Amniotic stem cell (primary cell): ENCODE measurements at regions not wholly inside any gene's neighbourhood (a gene's known extent, or its start where the extent isn't known, plus 50 kb on each side); places are given as distances from the start of the nearest gene placed in this dataset.

Experiments
- DNase-seq: peaks from one replicate; lab custom pipeline; 2025; lab: John Stamatoyannopoulos, UW

DNA sequence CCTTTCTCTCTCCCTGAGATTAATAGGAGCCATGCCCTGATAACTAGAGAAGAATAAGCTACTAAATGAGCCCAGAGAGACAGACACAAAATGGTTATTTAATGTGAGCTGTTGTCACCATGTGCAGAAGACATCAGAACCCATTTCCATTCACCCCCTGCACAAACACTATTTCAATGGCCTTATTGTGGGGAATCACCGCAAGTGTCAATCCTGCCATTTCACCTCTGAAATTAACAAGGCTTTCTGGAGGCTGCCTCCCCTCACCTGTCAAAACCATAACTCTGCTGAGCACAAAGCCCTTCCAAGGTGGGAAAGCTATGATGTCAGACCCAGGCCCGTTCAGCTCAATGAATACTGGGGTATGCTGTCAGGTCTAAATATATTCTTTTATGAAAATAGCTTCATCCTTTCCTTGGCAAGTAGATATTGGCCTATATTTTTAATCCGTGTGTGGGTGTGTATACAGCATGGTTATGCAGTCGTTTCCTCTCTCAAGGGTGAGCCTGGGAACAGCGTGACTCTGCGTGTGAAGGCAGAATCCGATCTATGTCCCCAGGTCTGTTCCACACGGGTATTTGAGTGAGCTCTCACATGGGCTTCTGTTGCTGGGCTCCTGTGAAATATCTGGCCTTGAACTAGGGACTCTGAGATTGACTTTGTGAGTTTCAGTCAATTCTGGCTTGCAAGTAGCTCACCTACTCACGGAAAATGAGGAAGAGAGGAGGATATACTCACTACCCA, 266.3 kb downstream of the FBXW7 start:
- DNase-seq: no peak

- no peak for DNase-seq
These were observed 268.1 kb downstream of the FBXW7 start for GRCh38 chr4:152267811-152268210.

DNA sequence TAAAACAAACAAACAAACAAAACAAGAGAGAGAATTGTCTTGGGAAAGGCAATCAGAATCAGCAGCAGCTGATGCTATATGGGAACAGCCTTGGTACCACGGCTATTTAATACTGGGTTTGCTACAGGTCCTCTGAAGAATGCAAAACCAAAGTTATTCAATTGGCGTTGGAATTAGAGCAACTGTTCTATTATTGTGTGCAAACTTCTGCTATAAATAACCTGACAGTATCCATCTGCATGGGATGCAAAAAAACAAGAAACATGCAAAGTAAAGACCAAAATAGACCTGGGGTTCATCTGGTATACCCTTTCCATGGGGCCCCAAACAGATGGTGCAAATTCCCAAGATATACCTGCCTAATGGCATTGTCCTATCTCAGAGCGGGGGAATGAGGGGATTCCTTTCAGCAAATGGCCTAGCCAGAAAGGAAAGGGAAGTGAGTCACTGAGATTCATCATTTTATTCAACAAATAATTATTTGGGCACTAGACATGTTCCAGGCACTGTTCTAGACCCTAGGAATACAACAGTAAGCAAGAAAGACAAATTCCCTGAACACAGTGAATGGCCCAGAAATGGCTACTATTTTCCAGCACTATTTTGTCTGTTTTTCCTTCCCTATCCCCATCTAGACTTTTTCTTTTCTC, 268.9 kb downstream of the FBXW7 start:
- no peak for DNase-seq

- no peak for DNase-seq
These were observed 270.7 kb downstream of the FBXW7 start for GRCh38 chr4:152265149-152265621.

GRCh38 chr4:152264106-152264505, 271.8 kb downstream of the FBXW7 start:
- no peak for DNase-seq

DNA sequence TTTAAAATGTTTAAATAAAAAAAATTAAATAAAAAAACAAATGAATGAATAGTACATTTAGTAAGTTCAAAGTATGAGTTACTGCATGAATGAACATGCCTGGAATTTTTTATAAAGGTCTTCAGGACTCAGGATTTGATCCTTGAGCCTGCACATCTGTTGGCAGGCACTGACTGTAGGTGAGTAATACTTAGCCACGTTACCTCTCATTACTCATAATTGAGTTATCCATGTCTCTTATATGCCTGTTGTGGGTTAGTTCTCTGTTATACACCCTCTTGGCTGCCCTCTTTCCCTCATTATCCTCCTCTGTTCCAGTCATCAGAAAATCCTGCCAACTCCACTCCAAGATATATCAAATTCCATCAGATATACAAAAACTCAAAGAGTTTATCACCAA, 276.0 kb downstream of the FBXW7 start:
- DNase-seq: peak; percentile 25

DNA sequence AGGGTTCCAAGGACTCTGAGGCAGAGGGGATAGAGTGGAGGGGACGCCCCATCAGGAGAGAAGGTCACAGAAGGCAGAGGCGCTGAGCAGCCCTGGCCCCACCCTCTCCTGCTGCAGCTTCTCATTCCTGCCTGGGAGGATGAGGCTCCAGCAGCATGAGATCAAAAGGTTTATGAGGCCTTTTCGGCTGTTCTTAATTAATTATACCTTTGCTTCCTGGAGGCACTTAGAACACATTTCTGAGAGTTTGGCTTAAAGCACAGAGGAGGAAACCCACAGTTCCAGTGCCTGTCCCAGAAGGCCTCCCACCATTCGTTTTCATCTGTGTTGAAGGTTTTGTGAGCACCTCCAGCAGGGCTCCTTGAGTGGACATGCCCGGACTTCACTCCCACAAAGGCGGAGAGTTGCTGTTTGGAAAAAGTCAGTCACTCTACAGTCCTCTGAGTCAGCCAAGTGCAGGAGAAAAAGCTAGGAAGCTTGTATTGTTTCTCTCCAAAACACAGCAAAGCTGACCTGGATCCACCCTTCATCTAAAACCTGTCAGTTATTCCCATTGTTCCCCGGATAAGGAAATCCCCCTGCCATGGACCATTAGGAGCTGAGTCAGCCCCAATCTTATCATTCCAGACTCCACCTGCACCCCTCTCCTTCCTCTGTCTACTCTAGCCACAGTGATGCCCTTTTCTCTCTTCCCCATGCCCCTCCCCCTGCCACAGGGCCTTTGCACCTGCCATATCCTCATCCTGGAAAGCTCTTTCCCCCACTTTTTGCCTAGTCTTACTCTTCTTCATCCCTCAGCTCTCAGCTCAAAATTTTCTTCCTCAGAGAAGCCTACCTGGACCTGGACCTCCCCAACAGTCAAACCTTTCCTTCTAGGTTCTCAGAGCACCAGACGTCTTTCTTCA, 276.8 kb downstream of the FBXW7 start:
- DNase-seq: peak; percentile 24

GRCh38 chr4:152258391-152258790, 277.5 kb downstream of the FBXW7 start:
- DNase-seq: no peak

GRCh38 chr4:152257601-152258066, 278.3 kb downstream of the FBXW7 start:
- no peak for DNase-seq

GRCh38 chr4:152256996-152257395, 278.9 kb downstream of the FBXW7 start:
- DNase-seq: no peak

- no peak for DNase-seq
These were observed 280.5 kb downstream of the FBXW7 start for GRCh38 chr4:152255437-152255836.

GRCh38 chr4:152248347-152248746, 287.5 kb downstream of the FBXW7 start:
- no peak for DNase-seq

GRCh38 chr4:152247271-152247975, 288.5 kb downstream of the FBXW7 start:
- DNase-seq: no peak

- no peak for DNase-seq
These were observed 289.2 kb downstream of the FBXW7 start for GRCh38 chr4:152246659-152247058.

DNA sequence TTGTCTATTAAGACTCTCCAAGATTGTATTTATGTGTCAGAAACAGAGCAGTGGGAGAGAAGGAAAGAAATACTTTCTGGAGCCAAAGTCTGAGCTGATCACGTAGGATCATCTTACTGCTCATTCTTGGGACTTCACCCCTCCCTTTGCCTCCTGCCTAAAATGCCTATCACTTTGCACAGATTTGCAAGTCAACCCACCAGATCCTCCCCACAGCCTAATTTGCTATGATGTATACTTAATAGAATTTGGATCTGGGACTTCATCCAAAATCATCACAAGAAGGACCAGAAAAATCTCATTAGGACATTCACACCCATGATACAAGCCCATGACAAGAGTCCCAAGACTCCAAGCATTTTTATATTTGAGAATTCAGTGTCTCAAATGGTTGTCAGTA, 290.2 kb downstream of the FBXW7 start:
- DNase-seq: no peak

DNA sequence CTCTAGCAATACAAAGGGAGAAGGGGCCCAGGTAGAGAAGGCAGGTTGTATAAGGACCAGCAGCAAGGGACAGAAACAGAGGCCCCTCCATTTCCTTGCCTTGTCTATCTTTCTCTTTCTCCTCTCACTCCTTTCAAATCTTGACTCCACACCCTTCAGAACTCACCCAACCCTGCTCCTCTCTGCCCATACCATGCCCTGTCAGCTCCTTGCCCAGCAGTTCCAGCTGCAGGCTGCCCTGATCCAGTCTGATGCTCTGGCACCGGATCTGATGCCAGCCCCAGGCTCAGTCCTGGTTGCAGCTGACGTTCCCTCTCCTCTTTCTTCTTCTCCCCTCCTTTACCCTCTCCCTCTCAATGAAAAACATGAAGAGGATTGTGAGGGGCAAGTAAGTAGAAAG, 291.2 kb downstream of the FBXW7 start:
- no peak for DNase-seq

GRCh38 chr4:152243896-152244595, 291.8 kb downstream of the FBXW7 start:
- no peak for DNase-seq

DNA sequence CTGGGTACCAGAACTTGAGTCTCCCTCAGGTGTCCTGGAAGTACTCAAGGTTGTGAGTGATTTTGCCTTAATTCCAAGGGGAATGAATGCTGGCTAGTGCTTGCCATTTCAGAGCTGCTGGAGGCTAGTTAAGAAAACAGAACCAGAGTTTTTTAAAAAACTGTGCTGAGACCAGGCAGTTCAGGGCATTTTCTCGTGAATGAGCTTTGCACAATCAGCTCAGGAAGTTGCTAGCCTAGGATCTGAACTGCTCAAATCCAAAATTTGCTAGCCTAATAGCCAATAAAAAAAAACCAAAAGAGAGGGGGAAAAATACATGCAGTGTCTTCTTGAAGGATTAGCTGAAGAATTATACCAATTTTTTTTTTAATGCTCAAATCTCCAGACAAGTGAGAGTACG, 292.7 kb downstream of the FBXW7 start:
- DNase-seq: no peak

- DNase-seq: no peak
These were observed 295.7 kb downstream of the FBXW7 start for GRCh38 chr4:152240232-152240631.

DNA sequence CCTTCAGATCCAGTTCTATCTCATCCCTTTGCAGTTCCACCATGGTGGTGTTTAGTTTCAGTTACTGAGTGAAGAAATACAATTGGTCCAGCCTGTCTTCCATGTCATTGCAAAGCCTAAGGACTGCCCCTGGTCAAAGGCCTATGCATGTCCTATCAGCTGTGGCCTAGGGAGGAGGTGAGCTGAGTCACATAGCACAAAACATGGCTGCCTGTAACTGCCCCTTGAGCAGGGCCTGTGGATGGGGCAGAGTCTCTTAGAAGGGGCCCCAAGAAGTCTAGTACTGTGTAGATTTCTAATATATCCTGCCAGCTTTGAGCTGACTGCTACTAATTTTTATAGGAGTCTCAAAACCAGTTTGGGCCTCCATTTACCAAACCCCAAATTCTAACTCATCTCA, 296.7 kb downstream of the FBXW7 start:
- DNase-seq: no peak

DNA sequence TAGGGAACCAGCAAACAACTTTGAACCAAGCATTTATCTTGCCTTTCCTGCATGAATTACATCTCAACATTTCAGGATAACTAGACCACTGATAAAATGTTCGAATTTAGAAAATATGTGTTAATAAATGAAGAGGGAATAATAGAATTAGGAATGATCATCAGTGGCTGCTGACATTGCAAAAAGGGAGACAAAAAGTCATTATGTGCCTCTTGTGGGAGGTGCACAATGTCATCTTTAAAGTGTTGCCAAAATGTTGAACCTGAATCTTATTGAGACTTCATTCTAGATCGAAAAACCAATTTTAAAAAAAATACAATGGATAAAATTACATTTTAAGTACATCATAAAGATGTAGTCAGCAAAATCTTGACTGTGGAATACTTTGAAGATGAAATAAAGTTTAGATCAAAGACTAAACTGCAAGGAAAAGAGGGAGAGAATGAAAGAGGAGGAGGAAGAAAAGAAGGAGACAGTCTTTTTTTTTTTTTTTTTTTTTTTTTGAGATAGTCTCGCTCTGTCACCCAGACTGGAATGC, 299.3 kb downstream of the FBXW7 start:
- DNase-seq: no peak
